NCI-H774 (cell line): ENCODE measurements at regions not wholly inside any gene's neighbourhood (a gene's known extent, or its start where the extent isn't known, plus 50 kb on each side); places are given as distances from the start of the nearest gene placed in this dataset.
"Not testable (repeated sequence)": the region's sequence is repeated elsewhere in the genome, so short reads cannot be mapped to it uniquely, and the experiment has no call there.

Experiments used
- DNase-seq: peaks from one replicate; lab custom pipeline; 2025; lab: John Stamatoyannopoulos, UW

GRCh38 chr1:104309673-104310072, 560.0 kb downstream of the AMY1C start:
- DNase-seq: no peak

DNA sequence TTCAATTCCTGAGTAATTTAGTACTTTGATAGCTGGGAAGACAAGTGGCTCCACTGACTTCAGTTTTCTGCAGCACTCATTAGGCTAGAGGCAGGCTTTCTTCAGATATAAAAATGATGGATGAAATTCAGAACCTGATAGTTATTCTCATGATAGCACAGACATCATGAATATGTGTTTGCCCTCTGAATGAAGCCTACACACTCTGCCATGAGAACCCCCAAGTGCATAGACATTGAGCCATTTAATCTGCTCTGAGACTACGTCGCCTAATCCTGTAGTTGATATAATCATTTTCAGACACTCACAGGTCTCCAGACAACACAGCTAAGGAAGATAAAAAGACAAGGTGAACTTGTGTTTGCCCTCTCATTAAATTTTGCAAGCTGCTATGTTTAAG, 566.1 kb downstream of the AMY1C start:
- no peak for DNase-seq

DNA sequence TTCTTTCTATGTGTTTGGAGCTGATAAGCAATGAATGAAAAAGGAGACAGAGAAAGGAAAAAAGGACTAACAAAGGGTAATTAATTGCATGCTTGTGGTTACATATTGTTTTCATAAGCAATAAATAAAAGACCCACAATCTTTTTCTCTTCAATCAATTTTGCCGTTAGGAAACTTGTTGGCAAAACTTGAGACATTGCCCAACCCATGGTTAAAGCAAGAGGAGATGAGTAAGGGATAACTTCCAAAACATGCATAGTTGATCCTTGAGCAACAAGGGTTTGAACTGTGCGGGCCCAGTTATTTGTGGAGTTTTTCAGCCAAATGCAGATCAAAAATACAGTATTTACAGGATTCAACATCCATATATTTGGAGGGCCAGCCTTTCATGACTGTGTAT, 572.4 kb downstream of the AMY1C start:
- no peak for DNase-seq

GRCh38 chr1:104329278-104329677, 579.6 kb downstream of the AMY1C start:
- no peak for DNase-seq

DNA sequence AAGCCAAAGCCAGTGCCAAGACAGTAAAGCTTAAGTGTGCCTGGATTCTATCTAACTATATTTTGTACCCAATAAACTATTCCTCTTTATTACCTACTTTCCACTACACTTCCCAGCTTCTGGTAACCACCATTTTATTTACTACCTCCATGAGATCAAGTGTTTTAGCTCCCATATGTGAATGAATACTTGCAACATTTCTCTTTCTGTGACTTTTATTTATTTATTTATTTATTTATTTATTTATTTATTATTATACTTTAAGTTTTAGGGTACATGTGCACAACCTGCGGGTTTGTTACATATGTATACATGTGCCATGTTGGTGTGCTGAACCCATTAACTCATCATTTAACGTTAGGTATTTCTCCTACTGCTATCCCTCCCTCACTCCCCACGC, 582.1 kb downstream of the AMY1C start:
- DNase-seq: no peak

- not testable (repeated sequence) for DNase-seq
These were observed 588.2 kb downstream of the AMY1C start for GRCh38 chr1:104337927-104338326.

GRCh38 chr1:104341944-104342343, 592.2 kb downstream of the AMY1C start:
- no peak for DNase-seq

DNA sequence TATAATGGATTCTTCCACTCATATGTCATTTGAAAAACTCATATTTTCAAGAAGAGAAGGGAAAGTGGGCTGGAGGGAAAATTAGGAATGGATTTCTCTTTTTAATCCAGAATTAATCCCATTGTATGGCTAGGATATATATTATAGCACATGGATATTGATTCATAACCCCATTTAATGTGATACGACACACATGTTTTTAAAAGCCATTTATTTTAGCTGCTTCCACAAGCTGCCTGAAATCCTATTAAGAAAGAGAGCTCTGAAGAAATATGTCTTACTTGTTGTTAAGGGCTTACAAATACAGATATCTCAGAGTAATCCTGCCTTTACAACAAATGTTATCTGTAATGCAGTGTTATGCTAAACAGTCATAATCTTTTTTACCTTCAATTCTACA, 598.6 kb downstream of the AMY1C start:
- no peak for DNase-seq

DNA sequence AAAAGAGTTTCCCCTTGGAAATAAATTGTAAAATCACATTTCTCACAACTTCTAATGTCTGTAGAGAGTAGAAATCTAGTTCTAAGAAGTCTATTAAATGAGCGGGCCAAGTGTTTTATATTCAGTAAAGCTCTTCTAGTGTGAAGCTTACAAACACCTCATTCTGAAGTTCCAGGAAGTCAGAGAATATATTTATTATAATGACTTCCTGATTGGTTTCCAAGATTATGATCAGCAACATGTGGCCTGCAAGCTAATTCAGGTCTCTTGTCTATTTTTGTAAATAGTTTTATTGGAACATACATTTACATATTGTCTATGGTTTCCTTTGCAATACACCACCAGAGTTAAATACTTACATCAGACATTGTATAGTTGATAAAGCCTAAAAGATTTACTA, 603.9 kb downstream of the AMY1C start:
- no peak for DNase-seq

DNA sequence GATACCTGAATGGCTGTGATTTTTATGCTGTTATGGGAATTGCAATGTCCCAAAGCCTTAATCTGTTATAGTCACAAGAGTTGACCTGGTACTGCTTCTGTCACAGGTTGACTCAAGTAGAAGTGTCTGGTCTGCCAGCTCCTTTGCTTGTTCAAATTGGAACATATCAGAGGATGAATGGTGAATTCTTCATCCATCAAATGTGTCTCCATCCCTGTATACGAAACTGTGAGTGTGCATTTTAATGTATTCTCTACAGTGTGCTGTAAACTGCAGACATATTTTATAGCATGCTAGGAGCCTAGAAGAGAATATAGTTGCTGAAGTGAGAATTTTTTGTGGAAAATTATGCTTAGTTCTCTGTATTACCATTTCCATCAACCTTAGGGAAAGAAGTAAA, 608.4 kb downstream of the AMY1C start:
- DNase-seq: no peak

DNA sequence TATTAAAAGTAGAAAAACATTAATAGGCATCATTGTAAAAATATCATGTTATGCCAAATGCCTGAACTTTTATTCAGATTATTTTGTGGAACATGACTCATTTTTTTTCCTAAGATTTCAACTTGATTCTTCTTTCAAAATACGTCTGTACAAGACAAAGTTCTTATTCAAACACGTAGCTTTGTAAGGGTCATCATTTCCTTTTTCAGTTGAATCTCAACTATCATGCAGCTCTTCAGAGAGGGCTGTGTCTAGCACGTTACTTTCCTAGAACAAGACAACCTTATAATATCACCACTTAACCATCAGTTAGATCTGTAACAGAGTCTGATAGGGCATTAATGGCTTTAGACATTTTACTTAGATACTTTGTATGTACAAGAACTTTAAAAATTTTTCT, 608.9 kb downstream of the AMY1C start:
- no peak for DNase-seq

DNA sequence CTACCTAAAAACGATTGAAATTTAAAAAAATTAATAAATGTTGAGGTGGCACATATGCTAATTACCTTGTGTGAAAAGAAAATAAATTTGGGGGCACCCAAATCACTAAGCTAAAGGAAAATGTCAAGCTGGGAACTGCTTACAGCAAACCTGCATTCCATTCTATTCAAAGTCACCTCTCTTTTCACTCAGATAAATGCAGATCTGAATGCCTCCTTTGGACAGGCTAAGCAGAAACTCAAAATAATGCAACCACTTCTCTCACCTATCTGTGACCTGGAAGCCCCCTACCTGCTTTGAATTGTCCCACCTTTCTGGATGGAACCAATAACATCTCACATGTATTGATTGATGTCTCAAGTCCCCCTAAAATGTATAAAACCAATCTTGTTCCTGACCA, 628.7 kb downstream of the AMY1C start:
- DNase-seq: no peak

GRCh38 chr1:104380003-104380402, 630.3 kb downstream of the AMY1C start:
- no peak for DNase-seq

- DNase-seq: no peak
These were observed 638.2 kb downstream of the AMY1C start for GRCh38 chr1:104387716-104388508.

DNA sequence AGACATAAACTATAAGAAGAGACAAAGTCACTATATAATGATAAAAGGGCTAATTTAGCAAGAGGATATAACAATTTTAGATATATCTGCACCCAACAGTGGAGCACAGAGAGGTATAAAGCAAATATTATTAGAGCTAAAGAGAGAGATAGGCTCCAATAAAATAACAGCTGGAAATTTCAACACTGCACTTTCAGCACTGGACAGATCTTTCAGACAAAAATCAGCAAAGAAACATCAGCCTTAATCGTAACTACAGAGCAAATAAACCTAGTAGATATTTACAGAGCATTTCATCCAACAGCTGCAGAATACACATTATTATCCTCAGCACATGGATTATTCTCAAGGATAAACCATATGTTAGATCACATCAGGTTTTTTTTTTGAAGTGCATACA, 642.9 kb downstream of the AMY1C start:
- DNase-seq: no peak

DNA sequence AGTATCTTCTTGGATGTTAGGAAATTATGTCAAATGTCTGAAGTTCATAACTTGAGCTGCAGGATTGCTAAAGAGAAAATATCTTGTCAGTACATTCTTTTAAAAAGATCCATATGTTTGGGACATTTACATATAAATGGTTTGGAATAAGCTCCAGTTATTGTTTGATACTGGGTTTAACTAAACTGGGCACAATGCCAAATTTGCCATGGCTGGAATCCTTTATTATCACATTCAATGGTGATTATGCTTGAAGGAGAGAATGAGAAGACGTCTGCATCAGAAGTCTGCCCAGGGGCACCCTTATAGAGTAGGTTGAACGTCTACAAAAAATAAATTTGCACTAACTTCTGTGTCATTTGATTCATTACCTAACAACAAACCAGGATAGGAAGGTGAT, 652.5 kb downstream of the AMY1C start:
- no peak for DNase-seq

DNA sequence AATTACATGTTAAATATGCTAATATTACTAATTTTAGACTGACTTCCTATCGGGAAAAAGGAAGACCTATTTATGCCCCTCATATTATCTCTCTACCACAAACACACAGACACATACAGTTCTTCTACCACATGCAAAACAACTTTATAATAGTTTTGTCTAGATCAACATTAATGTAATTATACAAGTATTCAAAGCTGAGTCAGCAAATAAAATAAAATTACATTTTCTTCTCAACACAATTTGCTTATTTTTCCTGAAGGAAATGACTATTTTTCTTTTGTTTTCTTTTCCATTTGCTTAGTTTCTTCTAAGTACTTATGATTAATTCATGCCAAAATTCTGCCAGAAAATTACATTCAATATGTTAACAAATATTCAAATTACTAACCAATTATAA, 654.2 kb downstream of the AMY1C start:
- DNase-seq: no peak

GRCh38 chr1:104406728-104407127, 657.0 kb downstream of the AMY1C start:
- DNase-seq: no peak

DNA sequence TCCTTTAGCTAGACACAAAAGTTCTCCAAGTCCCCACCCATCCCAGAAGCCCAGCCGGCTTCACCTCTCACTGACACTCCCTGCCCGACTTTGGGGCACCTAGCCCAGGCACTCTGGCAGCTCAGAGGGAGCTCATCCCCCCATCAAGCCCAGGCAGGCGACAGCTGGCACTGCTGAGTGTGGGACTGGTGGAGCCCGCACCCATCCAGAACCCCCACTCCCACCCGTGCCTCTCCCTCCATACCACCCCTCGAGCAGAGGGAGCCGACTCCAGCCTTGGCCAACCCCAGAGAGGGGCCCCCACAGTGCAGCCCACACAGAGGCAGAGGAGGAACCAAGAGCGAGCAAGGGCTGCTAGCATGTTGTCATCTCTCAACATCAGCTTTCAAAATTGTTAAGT, 658.6 kb downstream of the AMY1C start:
- no peak for DNase-seq

- no peak for DNase-seq
These were observed 685.6 kb downstream of the AMY1C start for GRCh38 chr1:104435255-104435654.

GRCh38 chr1:104440011-104440410, 690.3 kb downstream of the AMY1C start:
- DNase-seq: no peak

GRCh38 chr1:104456724-104457123, 707.0 kb downstream of the AMY1C start:
- DNase-seq: no peak

GRCh38 chr1:104459886-104460285, 710.2 kb downstream of the AMY1C start:
- DNase-seq: no peak

DNA sequence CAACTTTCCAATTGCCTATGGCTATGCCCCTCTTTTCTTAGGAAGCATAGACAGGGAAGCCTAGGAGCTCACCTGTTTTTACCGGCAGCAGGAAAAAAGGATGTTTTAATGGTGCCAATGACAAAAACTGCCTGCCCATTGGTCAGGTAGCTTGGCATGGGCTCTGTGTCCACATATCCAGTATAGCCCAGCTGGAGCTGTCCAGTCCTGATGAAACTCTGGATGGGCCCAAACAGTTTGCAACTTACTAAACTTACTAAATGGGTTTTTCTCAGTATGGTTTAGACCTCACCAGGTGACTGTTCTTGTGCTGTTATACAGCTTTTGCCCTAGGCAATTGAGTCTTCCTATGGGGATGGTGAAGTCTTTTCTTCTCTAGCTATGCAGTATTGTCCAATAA, 711.2 kb downstream of the AMY1C start:
- DNase-seq: no peak
